Keratinocyte (primary cell): ENCODE measurements at regions not wholly inside any gene's neighbourhood (a gene's known extent, or its start where the extent isn't known, plus 50 kb on each side); places are given as distances from the start of the nearest gene placed in this dataset.

ENCODE experiments used
- CTCF ChIP-seq, 3 experiments: IDR thresholded peaks in 1 of 3; conservative IDR thresholded peaks in 1 of 3; optimal IDR thresholded peaks in 1 of 3; 2 replicates in 2 of 3; 3 replicates in 1 of 3; pipeline versions ENCODE3 to v1.5.1; 2011; ENCODE audit warnings: low read length in 3 of 3, mild to moderate bottlenecking in 3 of 3, moderate library complexity in 2 of 3, control low read depth in 1 of 3, inconsistent platforms in 1 of 3; ENCODE audit not compliant: insufficient read depth in 2 of 3; ENCODE audit errors: extremely low read depth in 1 of 3
- EZH2 ChIP-seq: IDR thresholded peaks from one replicate; pipeline ENCODE4 v1.6.1; 2012; ENCODE audit warnings: inconsistent platforms, mild to moderate bottlenecking, low read length, moderate library complexity

GRCh38 chr12:127393465-127393864 lies 873.5 kb upstream of the TMEM132C start:
- TF ChIP-seq CTCF (optimal IDR thresholded peaks at IDR 0.05 in 1 of 3, IDR thresholded peaks at IDR 0.05 in 1 of 3, conservative IDR thresholded peaks at IDR 0.05 in 1 of 3; ENCODE audit: extremely low read depth in 1 of 3, insufficient read depth in 2 of 3, low read length in 3 of 3): no peak
- TF ChIP-seq EZH2: no peak
